NCI-H524 treated with DMSO at 0.1 percent for 48 hours (cell line): ENCODE measurements at regions not wholly inside any gene's neighbourhood (a gene's known extent, or its start where the extent isn't known, plus 50 kb on each side); places are given as distances from the start of the nearest gene placed in this dataset.
A peak's percentile ranks its signal among the peaks of the same experiment; 100 is the strongest.

ENCODE experiments used
- DNase-seq: peaks from one replicate; lab custom pipeline; 2025; lab: John Stamatoyannopoulos, UW

- DNase-seq, result peak; percentile 84
Measured at GRCh38 chr3:184659797-184660301, 52.0 kb downstream of the MAGEF1 start.

GRCh38 chr3:184658223-184658928 is 53.5 kb downstream of the MAGEF1 start:
- DNase-seq, result no peak

- DNase-seq, result peak; percentile 27
Measured at GRCh38 chr3:184656829-184657681, 54.8 kb downstream of the MAGEF1 start.

GRCh38 chr3:184656458-184656828 is 55.4 kb downstream of the MAGEF1 start:
- DNase-seq, result no peak

- no peak for DNase-seq
Measured at GRCh38 chr3:184655597-184655996, 56.3 kb downstream of the MAGEF1 start.

- no peak for DNase-seq
Measured at GRCh38 chr3:184654375-184654774, 57.5 kb downstream of the MAGEF1 start.

GRCh38 chr3:184652465-184652864 is 59.4 kb downstream of the MAGEF1 start:
- DNase-seq, result no peak

- no peak for DNase-seq
Measured at GRCh38 chr3:184651904-184652303, 60.0 kb downstream of the MAGEF1 start.

GRCh38 chr3:184648636-184649035 is 63.2 kb downstream of the MAGEF1 start:
- no peak for DNase-seq

GRCh38 chr3:184647405-184647936 is 64.4 kb downstream of the MAGEF1 start:
- no peak for DNase-seq

GRCh38 chr3:184645336-184645735 is 66.5 kb downstream of the MAGEF1 start:
- DNase-seq, result no peak

- no peak for DNase-seq
Measured at GRCh38 chr3:184643442-184643841, 68.4 kb downstream of the MAGEF1 start.

- DNase-seq, result peak; percentile 32
Measured at GRCh38 chr3:184642631-184643285, 69.1 kb downstream of the MAGEF1 start.

- no peak for DNase-seq
Measured at GRCh38 chr3:184641430-184641829, 70.4 kb downstream of the MAGEF1 start.

- no peak for DNase-seq
Measured at GRCh38 chr3:184639351-184639750, 72.5 kb downstream of the MAGEF1 start.

- DNase-seq, result no peak
Measured at GRCh38 chr3:184637705-184638104, 74.2 kb downstream of the MAGEF1 start.

- no peak for DNase-seq
Measured at GRCh38 chr3:184636741-184637316, 75.0 kb downstream of the MAGEF1 start.

- no peak for DNase-seq
Measured at GRCh38 chr3:184635774-184636173, 74.2 kb downstream of the EPHB3 start.

- DNase-seq, result peak; percentile 46
Measured at GRCh38 chr3:184635126-184635525, 73.5 kb downstream of the EPHB3 start.

- DNase-seq, result peak; percentile 56
Measured at GRCh38 chr3:184633237-184633579, 71.6 kb downstream of the EPHB3 start.

- DNase-seq, result no peak
Measured at GRCh38 chr3:184632551-184633236, 71.1 kb downstream of the EPHB3 start.
